NCI-H345 (cell line): ENCODE measurements at regions not wholly inside any gene's neighbourhood (a gene's known extent, or its start where the extent isn't known, plus 50 kb on each side); places are given as distances from the start of the nearest gene placed in this dataset.

Source experiments
- DNase-seq: peaks from one replicate; lab custom pipeline; 2025; lab: John Stamatoyannopoulos, UW

DNA sequence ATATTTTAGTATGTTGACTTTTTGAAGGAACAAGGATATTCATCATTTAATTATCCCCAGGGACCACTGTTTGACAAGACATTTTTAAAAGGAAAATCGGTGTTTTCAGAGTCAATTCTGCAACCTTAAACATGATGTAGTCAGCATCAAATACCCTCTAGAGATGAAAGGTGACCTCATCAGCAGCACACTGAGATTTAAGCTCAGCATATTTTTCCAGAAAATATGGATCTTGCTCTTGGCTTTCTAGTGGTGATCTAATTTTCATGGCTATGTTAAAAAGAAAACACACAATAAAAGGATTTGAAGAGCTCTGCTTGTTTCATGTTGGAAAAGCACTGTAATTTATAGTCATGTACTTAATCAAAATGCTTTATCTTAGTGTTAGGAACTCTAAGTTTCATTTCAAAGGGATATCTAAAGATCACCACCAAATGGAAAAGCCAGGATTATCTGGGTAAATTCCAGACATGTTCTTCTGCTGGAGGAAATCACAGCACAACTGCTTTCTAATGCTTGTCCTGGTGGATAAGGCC, 487.2 kb downstream of the ENC1 start:
- DNase-seq = no peak

DNA sequence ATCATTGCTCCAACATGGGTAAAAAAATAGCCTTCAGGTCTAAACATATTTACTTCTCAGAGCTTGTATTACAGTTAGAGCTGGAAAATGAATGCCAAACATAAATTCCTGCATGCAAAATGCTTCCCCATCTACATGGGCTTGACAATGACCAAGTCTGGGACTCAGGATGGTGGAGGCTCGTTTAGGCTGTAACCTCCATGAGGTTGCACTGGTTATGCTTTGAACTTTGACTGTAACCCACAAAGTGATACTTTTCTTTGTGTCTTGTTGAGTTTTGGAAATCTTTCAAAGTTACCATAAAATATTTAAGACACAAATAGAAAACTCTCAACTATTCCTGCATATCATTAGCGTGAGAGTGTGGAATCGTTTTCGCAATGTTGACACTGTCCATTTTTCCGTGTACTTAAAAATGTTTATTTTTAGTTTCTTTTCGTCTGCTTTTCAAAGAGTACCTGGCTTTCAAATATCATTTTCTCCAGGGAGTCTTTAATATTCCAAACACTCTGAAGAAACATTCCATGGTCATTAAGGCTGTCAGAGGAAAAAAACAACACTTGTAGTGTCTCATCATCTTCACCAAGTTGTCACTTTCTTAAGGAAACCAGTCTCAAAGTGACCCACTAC, 487.8 kb downstream of the ENC1 start:
- no peak for DNase-seq

DNA sequence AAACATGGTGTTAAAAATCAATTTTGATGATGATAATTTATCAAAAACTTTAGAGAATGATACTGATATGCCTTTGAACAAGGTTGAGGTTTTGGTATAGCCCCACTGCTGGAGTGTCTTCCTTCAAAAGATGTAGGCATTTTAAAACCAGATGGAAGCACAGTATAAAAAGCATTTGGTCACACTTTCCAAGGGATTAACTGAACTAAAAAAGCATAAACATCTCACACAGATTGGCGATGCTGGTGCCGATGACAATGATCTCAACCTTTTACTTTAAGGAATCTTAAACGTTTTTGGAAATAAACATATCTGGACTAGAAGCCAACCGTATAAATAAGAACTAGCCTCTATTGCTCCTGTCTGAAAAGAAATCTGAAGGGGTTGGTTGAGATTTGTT, 488.4 kb downstream of the ENC1 start:
- no peak for DNase-seq

DNA sequence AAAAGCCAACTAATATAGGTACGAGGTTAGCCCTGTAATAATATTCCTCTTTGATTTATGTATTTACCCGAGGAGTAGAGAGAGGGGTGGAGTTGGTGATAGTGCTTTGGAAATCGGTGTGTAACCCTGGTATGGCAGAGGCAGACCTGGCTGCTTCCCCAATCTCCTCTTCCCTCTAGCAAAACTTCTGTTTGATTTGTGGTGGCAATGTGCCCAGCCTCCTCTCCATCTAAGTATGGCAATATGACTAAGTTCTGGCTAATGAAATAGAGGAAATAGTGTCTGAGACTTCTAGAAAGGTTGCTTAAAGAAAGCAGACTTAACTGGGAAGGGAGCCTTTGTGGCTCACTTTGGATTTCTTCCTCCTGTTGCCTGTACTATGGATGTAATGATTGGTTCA, 491.1 kb downstream of the ENC1 start:
- DNase-seq = no peak

DNA sequence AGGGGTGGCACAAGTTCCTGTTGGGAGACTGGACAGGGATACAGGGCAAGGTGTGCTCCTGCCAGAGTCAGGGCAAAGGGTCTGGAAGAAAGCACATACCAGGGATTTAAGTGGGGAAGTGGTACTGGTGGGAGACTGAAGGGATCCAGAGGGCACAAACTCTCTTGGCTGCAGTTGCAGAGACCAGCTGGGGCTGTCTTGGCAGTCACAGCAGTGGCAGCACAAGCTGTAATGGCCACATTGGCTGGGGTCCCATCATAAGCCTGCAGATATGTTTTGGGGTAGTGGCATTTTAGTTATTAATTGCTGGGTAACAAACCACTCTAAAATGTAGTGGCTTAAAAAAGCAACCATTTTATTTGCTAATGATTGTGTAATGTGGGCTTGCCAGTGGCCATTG, 492.2 kb downstream of the ENC1 start:
- no peak for DNase-seq

DNA sequence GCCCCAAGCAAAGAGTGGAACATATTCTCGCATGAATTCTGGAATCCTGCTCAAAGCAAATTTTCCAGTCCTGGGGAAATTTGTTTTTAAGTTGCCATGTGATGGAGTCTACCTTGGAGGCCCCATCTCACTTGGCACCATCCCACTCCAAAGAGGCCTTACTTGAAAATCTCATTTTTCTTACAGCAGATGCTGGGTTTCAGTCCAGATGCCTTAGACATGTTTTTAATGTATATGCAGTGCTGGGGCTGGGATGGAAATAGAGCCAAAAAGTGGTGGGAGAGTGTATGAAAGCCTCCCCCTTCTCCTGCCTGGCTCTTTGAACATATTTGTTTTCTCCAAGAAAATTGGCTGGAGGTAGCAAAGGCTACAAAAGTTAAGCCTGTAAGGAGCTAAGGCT, 493.7 kb downstream of the ENC1 start:
- DNase-seq = no peak

DNA sequence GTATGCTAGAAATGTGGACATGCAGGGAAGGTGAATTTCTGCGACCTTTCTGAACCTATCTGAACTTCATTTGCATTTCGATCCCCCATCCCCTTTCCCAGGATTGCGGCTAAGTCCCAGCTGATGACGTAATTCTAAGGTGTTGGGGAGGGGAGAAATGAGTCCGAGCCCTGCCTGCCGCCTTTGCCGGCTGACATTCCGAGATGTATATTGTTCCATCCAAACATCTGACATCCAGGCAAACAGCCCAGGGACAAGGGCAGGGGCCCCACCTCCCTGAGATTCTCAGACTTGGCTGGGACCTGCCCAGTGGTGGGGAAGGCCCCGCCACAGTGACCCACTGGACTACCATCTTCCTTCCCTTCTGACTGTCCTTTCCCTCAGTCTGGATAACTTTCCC, 494.6 kb downstream of the ENC1 start:
- no peak for DNase-seq

DNA sequence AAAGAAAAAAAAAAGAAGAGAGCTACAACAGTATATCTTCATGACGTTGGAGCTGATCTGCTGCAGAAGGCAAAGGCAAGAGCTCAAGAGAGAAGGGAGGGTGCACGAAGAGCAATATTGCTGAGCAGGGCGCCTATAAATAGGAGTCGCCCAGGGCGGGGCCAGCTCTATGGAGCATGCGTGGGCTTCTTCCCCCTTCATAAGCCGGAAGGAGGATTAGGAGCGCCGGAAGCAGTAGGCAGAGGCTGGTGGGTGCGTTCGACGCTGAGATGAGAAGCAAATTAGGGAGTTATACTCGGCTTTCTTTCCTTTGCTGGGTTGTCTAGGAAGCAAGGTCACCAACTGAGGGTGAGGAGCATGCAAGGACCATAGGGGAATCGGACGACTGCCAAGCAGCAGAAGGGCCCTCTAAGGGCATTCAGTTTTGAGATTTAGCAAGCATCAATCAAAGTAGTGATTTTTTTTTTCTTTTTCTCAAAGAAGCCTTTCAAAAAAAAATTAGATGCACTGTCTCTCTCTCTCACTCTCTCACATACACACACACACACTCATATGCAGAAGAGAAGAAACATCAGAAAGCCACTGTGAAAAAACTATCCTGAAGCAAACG, 496.7 kb downstream of the ENC1 start:
- no peak for DNase-seq

DNA sequence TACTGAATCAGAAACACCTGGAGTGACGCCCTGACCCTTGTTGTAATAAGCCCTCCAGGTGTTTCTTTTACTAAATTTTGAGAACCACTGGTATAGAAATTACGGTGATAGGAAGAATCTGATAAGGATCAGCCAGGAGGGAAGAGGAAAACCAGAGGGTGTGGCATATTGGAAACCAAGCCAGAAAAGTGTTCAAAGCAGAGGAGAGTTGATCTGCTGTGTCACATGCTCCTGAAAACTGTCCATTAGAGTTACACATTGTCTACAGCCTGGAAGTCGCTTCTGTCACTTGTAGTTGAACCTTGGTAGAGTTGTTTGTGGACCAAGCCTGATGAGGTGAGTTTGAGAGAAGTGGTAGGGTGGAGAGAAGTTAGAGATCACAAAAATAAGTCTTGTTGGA, 497.4 kb downstream of the ENC1 start:
- DNase-seq = no peak

DNA sequence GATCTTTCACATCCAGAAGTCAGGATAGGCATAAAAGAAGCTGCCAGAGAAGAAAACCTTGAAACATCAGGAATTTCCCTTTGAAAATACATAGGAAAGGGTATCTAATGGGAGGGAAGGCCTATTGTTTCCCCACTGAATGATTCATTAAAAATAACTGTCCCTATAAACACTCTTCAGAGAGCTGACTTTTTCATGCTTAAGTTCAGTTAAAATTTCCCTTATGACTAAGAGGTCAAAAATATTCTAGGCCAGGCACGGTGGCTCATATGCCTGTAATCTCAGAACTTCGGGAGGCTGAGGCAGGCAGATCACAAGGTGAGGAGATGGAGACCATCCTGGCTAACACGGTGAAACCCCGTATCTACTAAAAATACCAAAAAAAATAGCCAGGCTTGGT, 499.5 kb downstream of the ENC1 start:
- no peak for DNase-seq

DNA sequence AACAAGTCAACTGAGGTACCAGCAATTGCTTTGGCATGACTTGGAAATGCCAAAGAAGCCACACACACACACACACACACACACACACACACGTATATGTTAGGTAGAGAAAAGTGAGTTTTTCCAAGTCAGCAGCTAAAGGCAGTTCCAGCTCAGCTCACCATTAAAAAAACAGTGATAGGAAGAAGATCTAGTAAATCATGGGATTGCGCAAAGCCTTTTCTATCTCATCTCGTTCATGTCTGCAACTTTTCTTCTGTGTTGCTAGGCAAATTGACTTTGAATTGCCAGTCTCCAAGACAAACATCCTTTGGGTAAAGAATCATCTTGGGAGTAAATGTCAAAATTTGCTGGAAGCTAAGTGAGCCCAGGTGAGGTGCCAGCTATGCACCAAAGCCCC, 500.1 kb downstream of the ENC1 start:
- DNase-seq = no peak

DNA sequence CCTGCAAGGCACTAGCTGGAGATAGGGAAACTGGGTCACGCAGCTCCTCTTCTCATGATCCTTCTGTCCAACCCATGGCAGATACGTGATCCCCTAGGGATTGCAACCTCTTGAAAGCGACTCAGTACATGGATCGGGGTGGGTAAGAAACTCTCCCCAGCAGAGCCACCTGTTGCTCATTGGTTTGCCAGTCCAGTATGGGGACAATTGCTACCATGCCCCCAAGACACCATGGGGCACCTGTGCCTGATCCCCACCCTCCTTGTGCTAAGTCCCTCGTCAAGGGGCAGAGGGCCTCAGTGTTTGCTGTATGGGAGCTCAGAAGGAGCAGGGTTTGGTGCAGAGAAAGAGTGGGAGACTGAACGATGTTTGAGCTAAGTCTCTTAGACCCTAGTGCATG, 500.9 kb downstream of the ENC1 start:
- DNase-seq = no peak

DNA sequence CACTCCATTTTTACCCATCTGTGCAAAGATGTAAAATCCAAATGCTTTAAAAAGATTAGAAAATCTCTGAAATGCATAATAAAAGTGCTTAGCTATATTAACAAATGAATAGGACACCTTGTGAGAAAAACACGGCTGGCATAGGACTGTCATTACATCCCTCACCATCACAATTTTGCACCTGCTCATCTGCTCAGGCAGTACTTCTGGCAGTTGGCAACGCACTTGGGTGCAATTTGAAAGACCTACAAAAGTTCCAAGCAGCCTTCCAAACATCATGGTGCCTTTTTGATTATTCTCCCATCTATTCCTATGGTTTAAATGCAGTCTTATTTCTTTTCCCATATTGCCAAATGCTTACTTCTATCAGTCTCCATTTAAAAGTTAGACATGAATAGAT, 501.8 kb downstream of the ENC1 start:
- DNase-seq = no peak

DNA sequence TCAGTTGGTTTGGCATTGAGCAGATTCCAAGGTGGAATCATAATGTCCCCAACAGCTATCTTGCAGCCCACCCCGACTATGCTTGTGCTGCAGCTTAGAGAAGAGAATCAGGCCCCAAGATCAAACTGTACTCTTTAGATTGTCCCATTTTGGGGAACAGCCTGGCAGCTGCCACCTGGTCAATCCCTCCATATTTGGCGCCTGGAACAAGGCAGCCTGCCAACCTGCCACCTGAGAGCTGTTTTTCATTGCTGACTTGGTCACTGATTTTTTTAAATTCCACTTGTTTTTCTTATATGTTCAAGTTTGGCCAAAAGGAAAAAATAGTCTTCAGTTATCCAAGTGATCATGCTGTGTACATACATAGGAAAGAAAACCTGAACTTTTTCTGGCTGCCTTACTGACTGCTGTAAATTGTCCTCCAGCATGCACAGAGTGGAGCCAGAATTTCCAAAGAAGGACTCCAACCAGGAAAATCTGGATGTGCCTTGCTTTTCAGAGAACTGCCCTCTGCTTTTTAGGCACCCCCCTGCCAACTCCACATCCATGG, 504.2 kb downstream of the ENC1 start:
- DNase-seq = no peak

DNA sequence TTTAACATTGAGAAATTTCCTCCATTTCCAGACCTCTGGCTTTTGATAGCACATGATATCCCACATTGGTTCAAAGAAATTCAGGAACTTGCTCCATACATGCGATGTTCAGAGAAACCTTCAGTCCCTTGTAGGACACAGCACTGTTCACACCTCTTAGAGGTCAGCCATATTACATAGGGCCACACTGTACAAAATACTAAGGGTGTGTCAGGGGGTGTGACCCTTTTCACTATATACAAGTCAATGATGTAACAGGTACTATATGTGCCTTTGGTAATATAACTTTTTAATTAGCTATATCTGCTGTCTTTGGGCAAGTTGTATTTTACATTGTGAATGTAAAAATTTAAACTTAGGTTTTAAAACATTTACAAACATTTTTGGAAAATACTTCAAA, 505.5 kb downstream of the ENC1 start:
- no peak for DNase-seq

DNA sequence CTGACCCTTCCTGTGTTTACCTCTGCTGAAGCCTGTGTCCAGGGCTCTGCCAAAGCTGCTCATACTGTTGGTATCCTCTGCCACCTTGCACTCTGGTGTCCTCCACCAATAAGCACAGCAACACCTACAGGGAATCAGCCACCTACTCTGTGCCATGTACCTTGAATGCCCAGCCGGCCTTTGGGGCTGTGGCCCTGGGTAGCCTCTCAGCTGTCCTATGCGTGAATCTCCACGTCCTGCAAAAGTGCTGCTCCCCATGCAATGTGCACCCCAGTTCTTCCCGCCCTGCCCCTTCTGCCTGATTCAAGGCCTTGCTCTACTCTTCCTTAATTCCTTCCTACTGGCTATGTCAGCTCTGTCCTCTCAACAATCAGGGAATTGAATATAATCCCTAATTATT, 506.5 kb downstream of the ARHGEF28 start:
- DNase-seq = no peak

DNA sequence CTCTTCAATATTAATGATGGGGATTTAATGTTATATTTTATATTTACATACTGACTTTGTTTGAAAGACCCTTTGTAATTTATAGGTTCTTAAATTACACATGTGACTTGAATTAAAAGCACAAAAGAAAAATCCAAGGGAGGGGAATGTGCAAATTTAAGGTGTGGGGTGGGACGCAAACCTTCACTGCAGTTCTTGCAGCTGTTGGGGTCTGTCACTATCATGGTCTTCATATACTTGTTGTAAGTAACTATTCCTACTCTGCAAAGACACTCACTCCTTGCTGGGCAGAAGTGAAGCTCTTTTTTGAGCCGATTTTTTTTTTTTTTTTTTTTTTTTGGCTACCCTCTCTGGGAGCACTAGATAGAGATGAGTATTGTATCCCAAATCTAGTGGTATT, 505.3 kb downstream of the ARHGEF28 start:
- no peak for DNase-seq

DNA sequence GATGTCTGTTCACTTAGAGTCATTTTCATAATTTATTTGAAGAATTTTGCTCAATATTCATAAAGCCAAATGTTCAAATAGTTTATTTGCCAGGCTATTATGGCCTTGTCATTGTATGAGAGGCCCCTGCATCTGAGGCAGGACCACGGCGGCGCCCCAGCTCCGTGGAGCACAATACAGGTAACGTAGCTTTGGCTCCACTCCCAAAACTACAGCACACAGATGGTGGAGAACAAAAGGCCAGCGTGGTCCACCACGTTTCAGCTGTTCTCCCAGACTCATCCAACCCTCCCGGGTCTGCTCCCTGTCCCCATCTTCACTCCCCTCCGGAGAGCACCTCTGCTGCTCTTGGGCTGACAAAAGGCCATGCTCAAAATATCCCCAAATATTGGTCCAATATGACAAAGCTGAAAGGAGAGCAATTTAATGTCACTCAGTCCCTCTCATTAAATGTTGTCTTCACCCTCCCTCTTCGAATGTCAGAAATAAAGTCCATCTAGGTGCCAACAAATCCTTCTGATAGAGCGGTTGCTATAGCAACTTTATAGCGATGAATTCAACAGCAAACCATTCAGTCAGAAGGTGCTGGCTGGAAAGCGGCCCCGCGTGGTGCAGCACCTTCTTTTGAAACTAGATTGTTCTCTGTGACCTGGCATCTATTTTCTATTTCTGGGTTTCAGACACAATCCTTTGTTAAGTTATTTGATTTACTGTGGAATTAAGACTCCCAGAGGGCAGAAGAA, 504.3 kb downstream of the ARHGEF28 start:
- DNase-seq = peak; percentile 92

DNA sequence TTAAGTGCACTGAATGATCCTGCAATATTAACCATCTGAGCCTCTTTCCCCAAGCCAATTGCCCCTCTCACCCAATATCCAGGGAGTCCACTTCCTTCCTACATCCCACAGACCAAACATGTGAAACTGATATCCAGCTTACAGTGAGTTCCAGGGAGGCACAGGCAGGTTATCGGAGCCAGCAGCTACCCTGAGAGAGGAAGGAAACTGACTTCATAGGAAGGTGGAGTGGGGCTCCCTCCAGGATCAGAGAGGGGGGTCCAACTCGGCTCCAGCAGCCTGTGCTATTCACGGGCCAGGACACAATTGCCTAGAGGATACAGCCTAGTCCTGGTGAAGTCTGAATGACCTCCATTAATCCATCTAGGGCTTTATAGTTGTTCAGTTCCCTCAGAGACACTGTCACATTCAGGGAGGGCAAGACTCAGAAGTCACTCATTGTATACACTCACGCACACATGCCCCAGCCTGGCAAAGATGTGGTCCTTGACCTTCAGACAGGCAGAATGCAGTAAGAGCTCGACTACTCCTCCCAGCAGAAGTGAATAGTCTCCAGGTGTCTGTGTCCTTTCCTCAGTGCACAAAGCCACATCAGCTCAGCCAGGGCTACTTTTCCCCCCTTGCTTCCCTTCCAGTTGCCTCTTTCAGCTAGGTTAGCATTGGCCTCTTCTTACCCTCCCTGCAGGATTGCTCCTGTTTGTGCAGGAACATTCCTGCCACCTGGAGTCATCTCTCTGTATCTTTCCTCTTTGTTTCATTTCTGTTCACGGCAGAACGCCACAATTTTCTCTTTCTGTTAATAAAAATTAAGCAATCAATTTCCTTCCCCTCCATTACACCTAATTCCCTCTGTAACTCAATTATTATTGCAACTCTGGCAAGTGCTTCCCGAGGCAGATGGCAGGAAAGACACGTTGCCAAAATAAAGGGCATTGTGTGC, 501.7 kb downstream of the ARHGEF28 start:
- peak; percentile 44 for DNase-seq

DNA sequence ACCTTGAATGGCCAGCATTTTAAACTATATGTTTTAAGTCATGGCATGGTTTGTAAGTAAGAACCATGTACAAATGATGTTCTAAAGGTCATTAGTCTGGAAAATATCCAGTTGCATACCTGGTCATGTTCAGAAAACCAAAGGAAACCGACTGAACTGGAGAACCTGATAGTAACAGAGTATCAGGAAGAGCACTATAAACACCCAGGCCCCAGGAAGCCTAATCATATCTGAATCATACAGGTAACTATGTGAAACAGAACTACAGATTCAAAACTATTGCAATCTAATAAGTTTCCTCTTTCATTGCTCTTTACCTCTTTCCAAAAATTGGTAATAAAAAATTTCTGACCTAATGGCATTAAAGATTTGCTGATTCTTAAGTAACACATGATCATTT, 500.3 kb downstream of the ARHGEF28 start:
- no peak for DNase-seq

DNA sequence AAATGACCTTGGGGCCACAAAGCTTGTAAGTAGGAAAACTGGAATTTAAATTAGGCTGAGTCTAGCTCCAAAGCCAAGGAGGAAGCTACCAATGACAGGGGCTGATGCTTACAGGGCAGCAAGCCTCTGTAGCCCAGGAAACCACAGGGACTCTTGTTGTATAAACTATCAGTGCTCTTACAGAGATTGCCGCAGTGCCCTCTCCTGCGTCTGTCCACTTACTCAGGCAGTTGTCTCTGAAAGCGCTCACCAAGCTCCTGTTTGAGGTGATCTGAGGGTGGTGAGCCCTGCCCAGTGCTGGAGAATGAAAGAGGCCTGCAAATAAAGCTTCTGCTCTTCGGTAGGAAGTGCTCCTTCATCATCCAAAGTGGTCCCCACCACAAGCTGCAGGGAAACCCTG, 498.8 kb downstream of the ARHGEF28 start:
- DNase-seq = no peak

DNA sequence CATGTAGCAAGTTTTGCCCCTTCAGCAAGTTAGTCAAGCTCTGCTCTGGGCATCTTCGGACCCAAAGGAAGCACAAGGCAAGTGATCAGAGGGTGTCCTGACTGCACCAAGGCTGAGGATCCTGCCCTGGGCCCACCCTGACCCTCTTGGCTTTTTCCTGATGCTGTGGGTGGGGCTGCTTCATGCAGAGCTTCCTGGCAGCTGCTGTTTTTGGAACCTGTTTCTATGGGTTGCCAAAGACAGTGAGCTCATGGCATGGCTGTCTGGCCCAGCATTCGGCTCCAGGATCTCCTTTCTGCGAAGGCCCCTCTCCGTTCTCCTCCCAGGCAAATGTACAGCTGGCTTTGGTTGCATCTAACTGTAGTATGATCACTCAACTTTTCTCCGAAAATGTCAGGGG, 497.9 kb downstream of the ARHGEF28 start:
- peak; percentile 8 for DNase-seq
